ENCODE measurements at regions not wholly inside any gene's neighbourhood (a gene's known extent, or its start where the extent isn't known, plus 50 kb on each side); places are given as distances from the start of the nearest gene placed in this dataset.

- TF ChIP-seq POLR2AphosphoS5 (IDR thresholded peaks at IDR 0.05; ENCODE audit: low read depth, low read length) (no peak), POLR2A (IDR thresholded peaks at IDR 0.05; ENCODE audit: low read depth, low read length) (no peak)
Observed at GRCh38 chr14:50021261-50022031, 94.9 kb downstream of the VCPKMT start.
